ENCODE measurements at regions not wholly inside any gene's neighbourhood (a gene's known extent, or its start where the extent isn't known, plus 50 kb on each side); places are given as distances from the start of the nearest gene placed in this dataset.
"Not testable (repeated sequence)": the region's sequence is repeated elsewhere in the genome, so short reads cannot be mapped to it uniquely, and the experiment has no call there.

DNA sequence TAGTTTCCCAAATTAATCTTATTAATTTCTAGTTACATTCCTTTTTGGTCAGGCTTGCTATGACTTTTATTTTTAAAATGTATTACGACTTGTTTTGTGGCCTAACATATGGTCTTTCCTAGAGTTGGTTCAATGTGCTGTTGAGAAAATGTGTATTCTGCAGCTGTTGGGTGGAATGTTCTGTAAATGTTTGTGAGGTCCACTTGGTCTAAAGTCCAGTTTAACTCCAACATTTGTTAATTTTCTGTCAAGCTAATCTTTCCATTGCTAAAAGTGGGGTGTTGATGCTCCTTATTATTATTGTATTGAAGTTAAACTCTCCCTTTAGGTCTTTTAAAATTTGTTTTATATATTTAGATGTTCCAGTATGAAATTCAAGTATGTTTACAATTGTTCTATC is 1010.8 kb upstream of the EDIL3 start:
- DNase-seq (ENCODE audit: low read depth), result no peak

DNA sequence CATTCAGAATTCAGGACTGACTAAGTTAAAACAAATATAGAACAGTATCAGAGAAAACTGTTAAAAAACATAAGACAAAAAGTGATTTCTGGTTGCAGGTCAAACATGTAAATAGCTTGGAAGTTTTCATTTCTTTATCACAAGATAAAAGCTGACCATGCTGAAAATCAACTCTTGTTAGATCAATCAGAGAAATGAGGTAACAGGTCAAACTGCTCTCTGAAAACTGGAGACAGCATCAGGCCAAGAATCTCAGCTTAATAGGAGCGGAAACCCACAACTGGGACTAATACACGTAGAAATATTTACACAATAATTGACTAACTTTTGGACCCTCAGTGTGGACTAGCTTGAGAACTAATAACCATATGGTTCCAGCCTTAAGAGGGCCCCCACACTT is 1012.8 kb upstream of the EDIL3 start:
- DNase-seq (ENCODE audit: low read depth), result no peak

DNA sequence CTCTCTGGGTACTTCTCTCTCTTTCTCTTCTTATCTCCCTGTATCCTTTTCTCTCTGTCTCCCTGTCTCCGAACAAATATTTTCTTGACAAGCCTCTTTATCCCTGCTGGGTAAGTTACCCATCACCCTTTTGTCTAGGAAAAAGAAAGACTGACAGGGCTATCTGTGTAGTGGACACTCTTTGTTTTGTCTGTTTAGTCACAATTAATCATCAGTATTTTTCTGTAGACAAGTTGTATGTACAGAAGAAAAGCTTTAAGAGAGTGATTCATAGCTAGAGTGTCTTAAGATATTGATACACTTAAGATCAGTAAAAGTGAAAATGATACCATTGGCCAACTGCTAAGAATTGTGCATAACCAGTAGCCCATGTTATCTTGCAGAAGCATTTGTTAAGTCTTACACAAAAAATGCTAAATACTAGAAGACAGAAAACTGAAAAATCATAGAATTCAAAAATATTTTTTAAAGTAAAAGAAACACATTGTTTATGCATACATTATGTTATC is 1043.8 kb upstream of the EDIL3 start:
- DNase-seq (ENCODE audit: low read depth), result no peak

DNA sequence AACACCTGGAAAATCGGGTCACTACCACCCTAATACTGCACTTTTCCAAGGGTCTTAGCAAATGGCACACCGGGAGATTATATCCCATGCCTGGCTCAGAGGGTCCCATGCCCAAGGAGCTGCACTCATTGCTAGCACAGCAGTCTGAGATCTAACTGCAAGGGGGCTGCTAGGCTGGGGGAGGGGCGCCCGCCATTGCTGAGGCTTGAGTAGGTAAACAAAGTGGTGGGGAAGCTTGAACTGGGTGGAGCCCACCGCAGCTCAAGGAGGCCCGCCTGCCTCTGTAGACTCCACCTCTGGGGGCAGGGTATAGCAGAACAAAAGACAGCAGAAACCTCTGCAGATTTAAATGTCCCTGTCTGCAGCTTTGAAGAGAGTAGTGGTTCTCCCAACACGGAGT is 1047.0 kb upstream of the EDIL3 start:
- DNase-seq (ENCODE audit: low read depth), result not testable (repeated sequence)

DNA sequence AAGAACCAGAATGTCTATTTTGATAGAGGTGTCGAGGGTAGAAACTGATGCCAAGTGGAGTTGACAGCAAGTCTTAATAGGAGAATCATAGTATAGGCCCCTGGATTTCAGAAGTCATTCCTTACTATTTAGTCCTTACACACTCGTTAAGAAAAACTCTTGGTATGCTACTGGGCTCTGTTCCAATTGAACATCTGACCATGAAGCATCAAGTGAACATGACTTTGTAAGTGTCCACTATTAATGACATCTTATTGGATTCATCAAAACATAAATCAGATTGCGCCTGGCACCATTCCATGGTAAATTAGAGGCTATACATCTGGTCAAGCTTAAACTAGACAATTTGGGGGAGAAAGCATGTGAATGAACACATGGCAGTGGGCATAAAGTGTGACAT is 1056.5 kb upstream of the EDIL3 start:
- DNase-seq (ENCODE audit: low read depth), result no peak

DNA sequence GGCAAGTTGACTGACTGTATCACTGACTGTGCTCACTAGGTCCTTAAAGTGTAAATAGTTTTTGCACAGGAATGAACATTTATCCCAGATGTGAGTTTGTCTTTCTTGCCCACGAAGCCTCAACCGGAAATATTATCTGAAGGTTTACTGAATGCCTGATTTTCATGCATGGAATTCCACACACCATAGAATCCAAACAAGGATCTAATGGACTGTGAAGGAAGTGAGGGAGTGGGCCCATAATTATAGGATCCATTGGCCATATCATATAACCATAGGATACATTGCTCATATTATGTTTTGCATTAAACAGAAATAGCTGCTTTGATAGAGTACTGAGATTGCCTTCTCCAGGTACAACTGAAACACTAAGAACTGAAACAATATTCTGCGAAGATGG is 1057.2 kb upstream of the EDIL3 start:
- no peak for DNase-seq (ENCODE audit: low read depth)

DNA sequence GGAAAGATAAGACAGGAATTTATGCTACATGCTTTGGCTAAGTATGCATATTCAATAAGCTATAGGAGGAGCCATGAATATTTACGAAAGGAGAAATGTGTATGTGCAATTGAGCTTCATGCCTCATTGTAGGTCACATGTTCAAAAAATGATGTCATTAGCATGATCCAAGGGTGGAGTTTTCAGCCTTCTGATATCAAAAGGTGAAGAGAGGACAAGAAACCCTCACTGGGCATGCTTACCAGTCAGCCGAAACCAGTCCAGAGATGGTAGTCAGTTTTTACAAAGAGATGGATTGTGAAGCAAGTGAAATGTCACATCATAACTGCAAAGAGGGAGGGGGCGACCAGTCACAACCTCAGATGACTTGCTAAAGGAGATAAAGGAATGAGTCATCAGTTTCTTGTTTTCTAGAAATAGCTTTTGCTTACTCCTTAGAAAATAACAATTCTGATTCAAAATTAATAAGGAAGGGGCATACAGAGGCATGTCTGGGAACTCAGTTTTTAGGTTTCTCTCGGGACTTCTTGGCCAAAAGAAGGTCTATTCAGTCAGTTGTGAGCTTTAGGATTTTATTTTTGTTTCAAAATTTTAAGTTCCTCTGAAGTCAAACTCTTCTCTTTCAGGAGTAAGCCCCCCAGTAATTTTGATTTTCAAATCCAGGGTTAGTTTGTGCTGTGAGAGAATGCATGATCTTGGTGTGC is 1067.8 kb upstream of the EDIL3 start:
- no peak for DNase-seq (ENCODE audit: low read depth)

DNA sequence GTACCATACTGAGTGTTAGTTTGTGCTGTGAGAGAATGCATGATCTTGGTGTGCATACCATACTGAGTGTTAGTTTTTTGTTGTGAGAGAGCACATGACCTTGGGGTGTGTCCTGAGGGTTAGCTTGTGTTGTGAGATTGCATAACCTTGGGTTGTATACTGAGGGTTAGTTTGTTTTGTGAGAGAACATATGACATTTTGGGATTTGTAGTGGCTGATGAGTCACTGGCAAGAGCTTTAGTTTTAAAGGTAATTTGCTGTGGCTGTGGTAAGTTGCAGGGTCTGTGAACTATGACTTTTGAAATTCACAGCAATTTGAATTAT is 1068.3 kb upstream of the EDIL3 start:
- DNase-seq (ENCODE audit: low read depth), result no peak

DNA sequence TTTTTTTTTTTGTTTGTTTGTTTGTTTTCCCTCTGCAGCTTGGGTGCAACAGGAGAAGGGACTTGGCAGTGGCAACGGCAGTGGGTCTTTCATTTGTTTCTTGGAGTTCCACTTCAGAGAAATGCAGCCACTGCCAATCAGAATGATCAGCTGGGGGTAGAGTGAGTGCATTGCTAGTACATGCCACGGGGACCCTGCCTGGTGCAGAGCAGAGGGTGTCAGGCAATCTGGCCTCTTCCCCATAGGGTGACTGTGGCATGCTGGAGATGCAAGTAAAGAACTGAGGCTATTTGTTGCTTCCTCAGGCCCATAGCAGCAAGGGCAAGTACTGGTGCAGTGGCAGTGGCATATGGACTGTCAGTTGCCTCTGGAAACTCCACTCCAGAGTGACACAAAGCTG is 1073.6 kb upstream of the EDIL3 start:
- no peak for DNase-seq (ENCODE audit: low read depth)

DNA sequence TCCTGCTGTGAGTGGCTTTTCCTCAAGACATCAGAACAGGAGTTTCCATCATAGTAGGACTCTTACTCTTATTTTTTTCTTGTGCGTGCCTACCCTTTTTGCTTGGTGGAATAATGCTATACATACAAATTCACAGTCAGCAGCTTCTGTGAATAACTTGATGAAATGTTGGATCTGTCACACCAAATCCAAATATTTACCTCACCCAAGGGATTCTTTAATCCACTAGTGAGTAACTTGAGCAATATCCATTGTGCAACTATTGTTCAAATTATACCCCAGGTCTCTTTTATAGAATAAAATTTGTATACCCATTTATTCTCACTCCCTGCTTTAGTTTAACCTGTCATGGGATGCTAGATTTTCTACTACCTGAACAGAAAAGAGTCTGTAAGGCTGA is 1078.3 kb upstream of the EDIL3 start:
- DNase-seq (ENCODE audit: low read depth), result no peak

DNA sequence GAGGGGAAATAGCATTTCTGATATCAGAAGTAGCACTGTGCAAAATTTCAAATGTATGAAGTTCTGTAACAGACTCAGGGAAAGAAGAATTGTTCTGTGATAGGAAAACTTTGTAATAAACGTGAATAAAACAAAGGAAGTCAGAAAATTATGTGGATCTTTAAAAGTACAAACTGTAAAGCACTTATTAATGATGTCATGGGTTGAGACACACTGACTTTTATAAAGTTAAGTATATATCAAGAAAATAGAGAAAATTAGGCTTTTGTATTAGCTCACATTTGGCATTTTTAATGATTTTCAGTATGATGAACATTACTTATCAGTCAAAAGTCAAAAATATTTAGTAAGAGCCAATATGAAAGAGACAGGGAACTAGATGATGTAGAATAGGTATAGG is 1081.7 kb upstream of the EDIL3 start:
- DNase-seq (ENCODE audit: low read depth), result no peak

DNA sequence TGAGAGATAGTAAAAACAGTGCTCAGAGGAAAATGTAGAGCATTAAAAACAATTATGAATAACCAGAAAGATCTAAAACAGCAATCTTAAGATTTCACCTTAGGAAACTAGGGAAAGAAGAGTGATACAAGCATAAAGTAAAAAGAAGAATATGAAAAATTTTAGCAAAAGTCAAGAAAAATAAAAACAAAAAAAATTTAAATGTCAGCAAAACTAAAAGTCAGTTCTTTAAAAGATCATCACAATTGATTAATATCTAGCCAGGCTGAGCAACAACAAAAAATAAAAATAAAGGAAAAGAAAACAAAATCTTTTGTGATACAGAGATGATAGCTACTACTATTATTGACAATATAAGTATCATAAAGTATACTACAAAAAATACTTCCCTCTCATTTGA is 1088.1 kb upstream of the EDIL3 start:
- no peak for DNase-seq (ENCODE audit: low read depth)

DNA sequence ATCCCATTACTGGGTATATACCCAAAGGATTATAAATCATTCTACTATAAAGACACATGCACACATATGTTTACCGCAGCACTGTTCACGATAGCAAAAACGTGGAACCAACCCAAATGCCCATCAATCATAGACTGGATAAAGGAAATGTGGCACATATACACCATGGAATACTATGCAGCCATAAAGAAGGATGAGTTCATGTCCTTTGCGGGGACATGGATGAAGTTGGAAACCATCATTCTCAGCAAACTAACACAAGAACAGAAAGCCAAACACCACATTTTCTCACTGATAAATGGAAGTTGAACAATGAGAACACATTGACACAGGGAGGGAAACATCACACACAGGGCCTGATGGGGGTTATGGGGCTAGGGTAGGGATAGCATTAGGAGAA is 1090.5 kb upstream of the EDIL3 start:
- DNase-seq (ENCODE audit: low read depth), result not testable (repeated sequence)

DNA sequence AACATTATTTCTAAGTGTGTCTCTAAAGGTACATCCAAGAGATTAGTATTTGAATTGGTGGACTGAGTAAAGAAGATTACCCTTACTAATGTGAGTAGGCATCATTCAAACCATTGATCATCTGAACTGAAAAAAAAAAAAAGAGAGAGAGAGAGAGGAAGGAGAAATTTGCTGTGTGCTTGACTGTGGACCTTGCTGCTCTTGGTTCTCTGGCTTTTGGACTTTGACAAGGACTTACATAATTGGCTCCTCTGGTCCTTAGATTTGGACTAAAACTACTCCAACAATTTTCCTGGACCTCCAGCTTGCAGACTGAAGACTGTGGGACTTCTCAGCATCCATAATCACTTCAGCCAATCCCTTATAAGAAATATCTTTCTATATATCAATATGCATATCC is 1091.9 kb upstream of the EDIL3 start:
- DNase-seq (ENCODE audit: low read depth), result no peak

DNA sequence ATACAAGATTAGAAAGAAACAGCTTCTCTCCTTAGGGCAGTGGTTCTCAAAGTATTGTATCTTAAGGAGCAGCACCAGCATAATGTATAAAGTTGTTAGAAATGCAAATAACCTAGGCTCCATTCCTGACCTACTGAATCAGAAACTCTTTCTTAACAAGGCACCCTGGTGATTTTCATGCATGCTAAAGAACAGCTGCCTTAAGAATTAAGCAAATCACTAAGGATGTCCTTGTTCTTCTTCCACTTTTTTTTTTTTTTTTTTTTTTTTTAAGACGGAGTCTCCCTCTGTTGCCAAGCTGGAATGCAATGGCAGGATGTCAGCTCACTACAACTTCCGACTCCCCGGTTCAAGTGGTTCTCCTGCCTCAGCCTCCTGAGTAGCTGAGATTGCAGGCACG is 1095.2 kb upstream of the EDIL3 start:
- DNase-seq (ENCODE audit: low read depth), result no peak

DNA sequence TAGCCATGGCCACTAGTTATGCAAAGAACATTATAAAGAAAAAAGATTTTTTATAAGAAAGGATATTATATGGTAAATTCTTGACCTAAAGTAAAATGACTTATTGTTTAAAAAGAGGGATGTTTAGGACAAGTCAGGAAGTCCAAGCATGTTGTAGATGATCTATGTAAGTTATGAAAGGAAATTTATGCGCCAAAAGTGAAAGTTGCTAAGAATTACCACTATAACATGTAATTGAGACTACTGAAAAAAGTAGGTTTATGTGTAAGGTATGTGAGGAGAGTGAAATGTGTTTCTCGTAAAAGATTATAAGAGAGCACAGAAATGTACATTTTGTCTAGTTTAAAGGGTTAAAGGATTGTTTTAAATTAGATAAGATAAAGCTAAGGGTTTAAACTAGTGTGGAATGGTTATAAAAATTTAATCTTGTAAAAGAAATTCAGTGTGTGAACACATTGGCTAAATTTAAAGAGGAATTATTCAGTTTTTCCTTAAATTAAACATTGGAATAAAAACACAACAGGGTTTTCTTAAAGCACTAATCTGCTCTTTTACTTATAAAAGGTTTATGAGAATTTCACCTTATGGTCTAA is 1100.4 kb upstream of the EDIL3 start:
- no peak for DNase-seq (ENCODE audit: low read depth)

DNA sequence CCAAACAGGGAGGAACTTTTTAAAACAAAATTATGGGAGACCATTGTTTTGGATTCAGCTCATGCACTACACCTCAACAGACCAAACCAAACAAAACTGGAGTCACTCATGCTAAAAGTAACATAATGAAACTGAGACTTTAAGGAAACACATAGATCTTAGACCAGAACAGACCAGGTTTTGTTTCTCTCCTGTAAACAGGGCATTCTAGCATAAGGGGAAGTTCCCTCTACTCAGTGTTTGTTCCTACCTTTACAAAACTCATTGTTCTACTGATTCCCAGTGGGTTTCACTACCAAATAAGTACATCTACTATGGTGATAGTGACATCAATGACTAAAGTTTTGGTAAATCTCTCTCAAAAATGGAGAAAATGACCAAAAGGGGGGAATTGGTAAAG is 1103.6 kb upstream of the EDIL3 start:
- no peak for DNase-seq (ENCODE audit: low read depth)

DNA sequence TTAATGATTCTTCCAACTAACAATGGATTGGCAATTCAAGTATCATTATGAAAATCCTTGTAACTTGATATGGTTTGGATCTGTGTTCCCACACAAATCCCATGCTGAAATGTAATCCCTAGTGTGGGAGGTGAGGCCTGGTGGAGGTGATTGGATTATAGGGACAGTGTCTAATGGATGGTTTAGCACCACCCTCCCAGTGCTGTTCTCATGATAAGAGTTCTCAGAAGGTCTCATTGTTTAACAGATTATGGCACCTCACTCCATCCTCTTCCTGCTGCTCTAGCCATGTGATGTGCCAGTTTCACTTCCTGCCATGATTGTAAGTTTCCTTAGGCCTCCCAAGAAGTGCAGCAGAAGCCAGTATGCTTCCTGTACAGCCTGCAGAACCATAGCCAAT is 1116.2 kb upstream of the EDIL3 start:
- no peak for DNase-seq (ENCODE audit: low read depth)

DNA sequence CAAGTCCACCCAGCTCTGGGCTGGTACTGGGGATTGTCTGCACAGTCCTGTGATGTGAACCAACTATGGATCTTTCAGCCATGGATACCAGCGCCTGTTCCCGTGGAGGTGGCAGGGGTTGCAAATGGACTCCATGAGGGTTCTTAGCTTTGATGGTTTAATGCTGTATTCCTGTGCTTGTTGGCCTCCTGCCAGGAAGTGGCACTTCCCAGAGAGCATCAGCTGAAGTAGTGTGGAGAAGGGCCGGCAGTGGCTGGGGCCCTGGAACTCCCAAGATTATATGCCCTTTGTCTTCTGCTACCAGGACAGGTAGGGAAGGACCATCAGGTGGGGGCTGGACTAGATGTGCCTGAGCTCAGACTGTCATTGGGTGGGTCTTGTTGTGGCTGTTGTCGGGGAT is 1104.8 kb upstream of the COX7C start:
- no peak for DNase-seq (ENCODE audit: low read depth)

DNA sequence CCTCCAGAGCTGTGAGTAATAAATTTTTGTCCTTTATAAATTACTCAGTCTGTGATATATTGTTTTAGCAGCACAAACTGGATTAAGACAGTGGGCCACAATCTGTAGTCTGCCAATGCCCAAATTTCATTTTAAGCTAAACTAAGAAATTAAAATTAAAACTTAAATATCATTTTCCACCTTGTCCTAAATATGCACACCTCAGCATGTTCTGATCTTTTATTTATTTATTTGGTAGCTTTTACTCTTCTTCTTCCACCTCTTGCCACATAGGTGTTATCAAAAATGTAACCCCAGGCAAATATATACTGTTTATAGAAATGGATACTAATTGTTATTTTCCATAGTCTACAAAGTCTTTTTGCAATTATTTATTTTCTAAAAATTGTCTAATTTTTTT is 1102.2 kb upstream of the COX7C start:
- DNase-seq (ENCODE audit: low read depth), result no peak

DNA sequence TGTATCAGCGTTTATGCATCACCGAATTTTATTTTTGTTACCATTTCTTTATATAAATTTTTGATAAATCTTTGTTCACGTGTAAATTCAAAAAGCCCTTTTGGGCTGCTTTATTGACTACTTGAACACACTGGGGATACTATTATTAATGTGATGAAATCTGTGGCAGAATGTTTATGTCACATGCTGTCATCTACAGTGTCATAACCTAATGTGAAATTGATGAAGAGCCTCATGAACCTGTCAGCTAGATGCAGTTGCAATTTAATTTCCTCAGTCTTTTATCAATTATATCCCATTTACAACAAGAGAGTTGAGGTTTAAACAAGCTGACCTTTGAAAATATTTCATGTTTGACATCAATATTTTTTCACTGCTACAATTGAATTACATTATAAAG is 1100.4 kb upstream of the COX7C start:
- no peak for DNase-seq (ENCODE audit: low read depth)

DNA sequence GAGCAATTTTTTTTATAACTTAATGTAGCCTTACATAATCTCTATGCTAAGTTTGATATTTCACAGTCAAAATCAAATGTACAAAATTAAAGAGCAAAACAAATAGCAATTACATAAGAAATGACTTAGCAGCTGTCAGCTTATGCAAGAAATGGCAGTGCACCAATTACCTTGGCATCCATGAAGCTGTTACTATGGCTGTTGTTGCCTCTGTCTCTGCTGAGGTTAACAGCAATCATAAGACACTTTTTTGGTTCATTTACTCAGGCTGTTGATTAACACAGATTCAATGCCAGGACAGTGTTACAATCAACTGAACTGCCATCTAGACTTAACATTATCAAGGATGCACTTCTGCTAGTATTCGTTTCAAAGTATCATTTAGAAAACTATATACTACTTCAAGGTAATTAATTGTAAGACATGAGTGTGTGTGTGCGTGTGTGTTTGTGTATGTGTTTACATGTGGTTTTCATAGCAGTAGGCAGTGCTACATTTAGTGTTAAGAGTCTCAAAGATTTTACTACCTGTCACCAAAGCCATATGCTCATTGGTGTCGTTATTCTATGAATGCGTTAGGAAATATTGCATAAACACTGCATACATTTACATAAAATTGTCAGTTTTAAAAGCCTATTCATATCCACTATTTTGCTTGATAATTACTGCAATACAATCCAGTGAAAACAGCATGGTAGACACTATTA is 1084.2 kb upstream of the COX7C start:
- no peak for DNase-seq (ENCODE audit: low read depth)

DNA sequence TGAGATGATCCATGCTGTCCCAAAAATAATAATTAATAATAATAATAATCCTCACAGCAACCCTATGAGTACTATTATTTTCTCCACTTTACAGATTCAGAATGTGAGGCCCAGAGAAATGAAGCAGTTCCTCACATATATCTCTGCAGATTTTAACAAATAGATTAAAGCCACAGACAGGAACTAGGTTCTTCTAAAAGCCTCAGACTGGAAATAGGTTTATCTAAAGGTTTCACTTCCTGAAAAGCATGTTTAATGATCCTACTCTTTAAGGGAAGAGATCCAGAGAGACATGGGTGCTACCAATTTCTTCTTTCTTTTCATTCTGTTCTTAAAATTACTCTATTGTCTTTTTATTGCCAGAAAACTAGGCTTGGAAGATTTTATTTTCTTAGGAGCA is 1079.4 kb upstream of the COX7C start:
- DNase-seq (ENCODE audit: low read depth), result no peak

DNA sequence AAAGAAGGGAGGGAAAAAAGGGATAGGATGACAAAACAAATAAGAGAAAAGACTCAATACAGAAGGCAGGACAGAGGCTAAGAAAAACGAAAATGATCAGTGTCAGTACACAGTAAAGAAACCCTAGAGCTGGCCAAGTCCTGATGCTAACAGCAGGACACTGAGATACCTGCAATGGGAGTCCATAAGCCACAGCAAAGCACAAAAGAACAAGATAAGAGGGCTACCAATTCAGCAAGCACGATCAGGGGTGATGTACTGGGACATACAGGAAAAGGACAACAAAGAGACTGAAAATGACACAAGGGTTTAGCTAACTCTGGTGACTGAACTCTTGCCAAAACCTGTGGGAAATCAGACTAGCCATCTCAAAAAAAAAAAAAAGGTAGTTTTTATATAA is 1072.6 kb upstream of the COX7C start:
- no peak for DNase-seq (ENCODE audit: low read depth)

Measured in CMK (cell line).